Activated T-helper 1 cell treated with Interleukin-2 at 50 U/mL for 16 hours (primary cell): ENCODE measurements at regions not wholly inside any gene's neighbourhood (a gene's known extent, or its start where the extent isn't known, plus 50 kb on each side); places are given as distances from the start of the nearest gene placed in this dataset.

ENCODE experiments used
- DNase-seq: peaks from one replicate; pipeline ENCODE4 v3.0.0-alpha.2; 2020; ENCODE audit warnings: low read depth

- no peak for DNase-seq
Measured at GRCh38 chr18:41353777-41354528, 601.1 kb upstream of the PIK3C3 start.

GRCh38 chr18:41351430-41351829 is 603.6 kb upstream of the PIK3C3 start:
- DNase-seq, result no peak

GRCh38 chr18:41347057-41347456 is 608.0 kb upstream of the PIK3C3 start:
- no peak for DNase-seq

- DNase-seq, result no peak
Measured at GRCh38 chr18:41343808-41344207, 611.2 kb upstream of the PIK3C3 start.

- no peak for DNase-seq
Measured at GRCh38 chr18:41338341-41338740, 616.7 kb upstream of the PIK3C3 start.

GRCh38 chr18:41331661-41332060 is 623.4 kb upstream of the PIK3C3 start:
- DNase-seq, result no peak

- no peak for DNase-seq
Measured at GRCh38 chr18:41326311-41326710, 628.7 kb upstream of the PIK3C3 start.

- DNase-seq, result no peak
Measured at GRCh38 chr18:41324934-41325333, 630.1 kb upstream of the PIK3C3 start.

GRCh38 chr18:41324020-41324791 is 630.8 kb upstream of the PIK3C3 start:
- no peak for DNase-seq

GRCh38 chr18:41323044-41323443 is 632.0 kb upstream of the PIK3C3 start:
- no peak for DNase-seq

- no peak for DNase-seq
Measured at GRCh38 chr18:41320100-41320499, 634.9 kb upstream of the PIK3C3 start.

GRCh38 chr18:41315134-41315533 is 639.9 kb upstream of the PIK3C3 start:
- DNase-seq, result no peak

- no peak for DNase-seq
Measured at GRCh38 chr18:41311571-41312547, 643.2 kb upstream of the PIK3C3 start.

GRCh38 chr18:41297740-41298139 is 657.3 kb upstream of the PIK3C3 start:
- DNase-seq, result no peak

GRCh38 chr18:41269294-41269693 is 685.7 kb upstream of the PIK3C3 start:
- no peak for DNase-seq

GRCh38 chr18:41268271-41268670 is 686.8 kb upstream of the PIK3C3 start:
- DNase-seq, result no peak

GRCh38 chr18:41266616-41267015 is 688.4 kb upstream of the PIK3C3 start:
- DNase-seq, result no peak

GRCh38 chr18:41266204-41266603 is 688.8 kb upstream of the PIK3C3 start:
- DNase-seq, result no peak

- no peak for DNase-seq
Measured at GRCh38 chr18:41265047-41265446, 690.0 kb upstream of the PIK3C3 start.

GRCh38 chr18:41263956-41264355 is 691.1 kb upstream of the PIK3C3 start:
- DNase-seq, result no peak

- no peak for DNase-seq
Measured at GRCh38 chr18:41262688-41263087, 692.3 kb upstream of the PIK3C3 start.

- no peak for DNase-seq
Measured at GRCh38 chr18:41244591-41245037, 710.4 kb upstream of the PIK3C3 start.
